ENCODE measurements at regions not wholly inside any gene's neighbourhood (a gene's known extent, or its start where the extent isn't known, plus 50 kb on each side); places are given as distances from the start of the nearest gene placed in this dataset.
"Not testable (repeated sequence)": the region's sequence is repeated elsewhere in the genome, so short reads cannot be mapped to it uniquely, and the experiment has no call there.

DNA sequence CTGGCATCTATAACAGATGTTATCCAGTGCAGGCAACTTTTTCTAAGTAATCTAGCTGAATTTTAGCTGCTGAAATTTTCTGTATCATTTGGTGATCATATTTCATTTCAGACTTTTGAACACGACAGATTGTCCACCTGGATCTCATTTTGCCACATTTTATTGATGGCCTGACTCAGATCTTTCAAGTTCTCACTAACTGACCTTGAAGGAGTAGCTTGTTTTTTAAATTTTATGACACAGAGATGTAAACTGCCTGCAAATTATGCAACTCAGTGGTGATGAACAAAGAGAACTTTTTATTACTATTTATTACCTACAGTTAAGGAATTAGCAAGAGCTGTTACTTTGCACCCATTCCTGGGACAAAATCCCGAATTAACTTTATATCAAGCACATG, 366.4 kb downstream of the PAX1 start:
- DNase-seq (ENCODE audit: low read depth in 2 of 2) = peak; percentile 59 to 65

DNA sequence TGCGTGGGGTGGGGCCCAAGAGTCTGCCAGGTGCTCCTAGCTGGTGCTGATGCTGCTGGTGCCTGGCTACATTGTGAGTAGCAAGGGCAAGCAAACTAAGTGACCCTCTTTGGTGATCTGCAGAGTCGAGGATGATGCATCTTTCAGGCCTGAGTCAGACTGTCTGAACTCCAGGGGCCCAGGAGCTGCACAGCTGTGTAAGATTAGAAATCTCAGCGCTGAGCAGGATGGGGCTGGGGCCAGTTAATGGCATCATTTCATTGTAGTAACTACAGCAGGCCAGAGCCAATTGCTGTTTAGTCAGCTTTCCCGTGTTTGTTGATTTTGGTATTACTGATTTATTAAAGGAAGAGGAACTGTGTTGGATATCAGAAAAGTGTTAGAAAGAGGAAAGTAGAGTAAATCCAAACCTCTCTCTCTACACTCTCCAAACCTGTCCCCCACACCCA, 365.2 kb downstream of the PAX1 start:
- peak; percentile 71 for DNase-seq (ENCODE audit: low read depth in 2 of 2)

DNA sequence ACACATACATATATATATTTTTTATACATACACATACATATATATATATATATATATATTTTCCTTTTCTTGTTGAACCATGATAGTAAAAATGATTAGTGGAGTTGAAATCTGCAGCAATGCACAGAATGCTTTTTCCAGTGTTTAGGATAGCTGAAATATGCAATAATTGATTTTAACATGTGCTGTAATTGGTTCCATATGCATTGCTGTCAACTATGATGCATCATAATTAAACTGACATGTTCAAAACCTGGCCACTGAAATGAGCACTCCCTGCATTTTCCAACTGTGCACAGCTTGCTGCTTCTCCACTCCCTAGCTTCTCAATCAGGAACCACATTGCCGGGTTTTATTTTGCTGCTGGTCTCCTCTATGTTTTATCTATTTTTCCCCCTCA, 358.3 kb downstream of the PAX1 start:
- peak; percentile 72 to 75 for DNase-seq (ENCODE audit: low read depth in 2 of 2)

DNA sequence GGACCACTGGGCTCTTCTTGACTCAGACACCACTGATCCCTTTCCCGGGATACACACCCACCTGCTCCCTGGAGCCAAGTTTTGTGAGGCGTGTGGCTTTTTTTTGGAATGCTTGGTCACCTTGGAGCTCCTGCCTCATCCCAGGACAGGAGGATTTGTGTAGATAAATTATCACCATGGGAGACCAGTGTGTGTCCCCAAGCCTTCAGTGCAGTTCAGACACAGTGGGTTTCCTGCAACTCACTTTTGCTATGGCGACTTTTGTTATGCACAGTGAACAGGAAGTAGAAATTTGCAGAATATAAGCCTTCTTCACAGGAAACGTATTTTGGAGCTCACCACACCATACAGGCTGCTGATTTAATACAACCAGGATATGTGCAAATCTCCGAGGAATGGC, 357.4 kb downstream of the PAX1 start:
- no peak for DNase-seq (ENCODE audit: low read depth in 2 of 2)

DNA sequence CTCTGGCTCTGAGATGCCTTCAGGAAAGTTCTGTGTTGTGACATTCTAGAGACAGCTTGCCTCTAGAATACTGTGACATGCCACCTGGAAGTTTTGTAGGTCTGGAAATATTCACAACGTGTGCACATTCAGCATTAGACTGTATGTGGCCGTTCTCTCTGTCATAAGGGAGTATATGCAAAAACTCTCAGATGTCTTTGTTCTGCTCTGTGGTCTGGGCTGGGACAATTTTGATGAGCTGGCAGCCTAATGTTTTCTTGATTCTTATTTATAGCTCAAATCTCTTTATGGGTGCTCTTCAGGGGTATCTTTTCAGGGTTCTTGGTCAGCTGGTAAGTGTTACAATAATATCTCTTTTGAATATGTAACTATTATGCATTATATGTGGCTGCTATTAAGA, 355.1 kb downstream of the PAX1 start:
- no peak for DNase-seq (ENCODE audit: low read depth in 2 of 2)

DNA sequence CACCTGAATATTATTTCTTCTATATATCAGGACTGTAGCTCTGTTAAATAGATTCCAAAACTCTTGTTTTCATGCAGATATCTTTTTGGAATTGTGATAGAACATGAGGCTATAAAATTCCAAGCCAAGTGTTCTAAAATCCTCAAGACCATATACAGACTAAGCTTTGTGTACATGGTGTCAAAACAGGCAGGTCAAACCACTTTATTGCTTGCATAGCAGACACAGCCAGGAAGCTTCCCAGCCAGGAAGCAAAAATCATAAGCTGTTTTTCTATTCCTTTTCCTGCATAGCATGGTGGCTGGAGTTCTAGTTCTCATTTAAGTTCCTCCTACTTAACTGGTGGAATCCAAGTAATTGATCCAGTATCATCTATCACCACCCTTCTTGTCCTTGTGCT, 353.3 kb downstream of the PAX1 start:
- no peak for DNase-seq (ENCODE audit: low read depth in 2 of 2)

DNA sequence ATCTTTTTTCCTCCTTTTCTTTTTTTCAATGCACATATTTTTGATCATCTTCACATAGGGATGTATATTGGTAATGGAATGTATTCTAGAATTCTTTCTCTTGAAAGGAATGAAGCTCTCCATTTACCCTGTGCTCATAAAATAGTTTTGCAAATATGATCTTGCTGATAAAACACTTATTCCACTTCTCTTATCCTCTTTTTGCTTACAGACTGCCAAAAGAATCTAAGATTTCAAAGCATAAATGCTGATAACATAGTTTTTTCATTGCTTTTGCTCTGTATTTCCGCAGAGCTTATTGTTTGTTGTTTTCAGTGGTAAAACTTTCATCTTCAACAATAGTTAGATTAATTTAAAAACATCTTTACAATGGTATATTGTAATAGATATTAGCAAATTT, 350.5 kb downstream of the PAX1 start:
- DNase-seq (ENCODE audit: low read depth in 2 of 2) = no peak

DNA sequence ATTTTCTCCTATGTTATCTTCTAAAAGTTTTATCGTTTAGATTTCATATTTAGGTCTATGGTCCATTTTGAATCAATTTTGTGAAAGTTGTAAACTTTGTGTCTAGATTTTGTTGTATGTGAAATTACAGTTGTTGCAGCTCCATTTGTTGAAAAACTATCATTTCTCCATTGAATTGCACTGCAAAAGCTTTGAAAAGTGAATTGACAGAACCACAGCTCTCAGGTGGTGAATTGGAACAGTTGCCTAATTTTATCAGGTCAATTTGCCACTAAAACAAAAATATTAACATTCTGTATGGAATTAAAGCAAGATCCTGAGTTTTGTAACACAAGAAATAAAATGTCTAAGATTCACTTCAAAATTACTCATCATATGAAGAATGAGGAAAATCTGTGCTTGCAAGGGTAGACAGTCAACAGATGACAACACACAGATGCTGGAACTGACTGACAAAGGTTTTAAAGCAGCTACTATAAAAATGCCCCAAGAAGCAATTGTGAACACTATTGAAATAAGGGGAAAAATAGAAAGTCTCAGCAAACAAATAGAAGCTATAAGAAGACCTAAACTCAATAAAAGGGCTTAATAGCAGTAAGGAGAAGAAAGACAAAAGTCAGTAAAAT, 346.7 kb downstream of the PAX1 start:
- DNase-seq (ENCODE audit: low read depth in 2 of 2) = peak in 1 of 2 experiments; percentile 23

DNA sequence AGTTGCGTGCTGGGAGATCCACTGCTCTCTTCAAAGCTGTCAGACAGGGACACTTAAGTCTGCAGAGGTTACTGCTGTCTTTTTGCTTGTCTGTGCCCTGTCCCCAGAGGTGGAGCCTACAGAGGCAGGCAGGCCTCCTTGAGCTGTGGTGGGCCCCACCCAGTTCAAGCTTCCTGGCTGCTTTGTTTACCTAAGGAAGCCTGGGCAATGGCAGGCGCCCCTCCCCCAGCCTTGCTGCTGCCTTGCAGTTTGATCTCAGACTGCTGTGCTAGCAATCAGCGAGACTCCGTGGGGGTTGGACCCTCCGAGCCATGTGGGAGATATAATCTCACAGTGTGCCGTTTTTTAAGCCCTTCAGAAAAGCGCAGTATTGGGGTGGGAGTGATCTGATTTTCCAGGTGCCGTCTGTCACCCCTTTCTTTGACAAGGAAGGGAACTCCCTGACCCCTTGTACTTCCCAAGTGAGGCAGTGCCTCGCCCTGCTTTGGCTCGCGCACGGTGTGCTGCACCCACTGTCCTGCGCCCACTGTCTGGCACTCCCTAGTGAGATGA, 340.6 kb downstream of the PAX1 start:
- DNase-seq (ENCODE audit: low read depth in 2 of 2) = not testable (repeated sequence)

DNA sequence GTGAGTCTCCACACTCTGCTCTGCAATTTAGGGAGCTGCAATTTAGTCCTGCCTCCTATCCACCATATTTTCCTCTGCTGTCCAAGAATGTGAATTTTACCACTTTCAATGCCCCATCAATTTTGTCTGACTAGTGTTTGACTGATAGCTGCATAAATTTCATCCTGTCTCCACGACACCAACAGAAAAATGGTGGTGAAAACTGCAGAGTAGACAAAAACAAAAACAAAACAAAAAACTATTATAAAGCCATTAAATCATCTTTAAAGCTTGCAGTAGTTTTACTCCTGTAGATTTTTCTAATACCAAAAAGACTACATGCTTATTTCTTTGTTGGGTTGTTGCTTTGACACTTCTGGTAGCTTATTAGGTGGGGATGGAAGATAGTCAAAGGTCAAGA, 322.0 kb downstream of the PAX1 start:
- no peak for DNase-seq (ENCODE audit: low read depth in 2 of 2)

DNA sequence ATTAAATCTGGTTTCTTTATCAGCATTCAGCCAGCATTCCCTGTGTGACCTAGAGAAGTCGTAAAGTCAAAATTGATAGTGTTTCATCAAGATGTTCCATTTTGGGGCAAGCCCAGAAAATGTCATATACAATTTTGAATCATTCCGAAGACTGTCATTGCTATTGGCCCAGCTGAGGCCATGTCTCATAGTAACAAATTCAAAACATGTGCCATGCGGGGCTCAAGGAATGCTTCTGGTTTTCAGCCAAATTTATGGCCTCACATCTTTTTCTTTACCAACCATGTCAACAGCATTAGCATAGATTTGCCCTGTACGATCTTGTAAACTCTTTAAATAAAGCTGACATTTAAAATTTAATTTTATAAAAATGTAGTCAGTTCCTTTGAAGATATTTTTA, 314.7 kb downstream of the PAX1 start:
- DNase-seq (ENCODE audit: low read depth in 2 of 2) = peak; percentile 51 to 54

DNA sequence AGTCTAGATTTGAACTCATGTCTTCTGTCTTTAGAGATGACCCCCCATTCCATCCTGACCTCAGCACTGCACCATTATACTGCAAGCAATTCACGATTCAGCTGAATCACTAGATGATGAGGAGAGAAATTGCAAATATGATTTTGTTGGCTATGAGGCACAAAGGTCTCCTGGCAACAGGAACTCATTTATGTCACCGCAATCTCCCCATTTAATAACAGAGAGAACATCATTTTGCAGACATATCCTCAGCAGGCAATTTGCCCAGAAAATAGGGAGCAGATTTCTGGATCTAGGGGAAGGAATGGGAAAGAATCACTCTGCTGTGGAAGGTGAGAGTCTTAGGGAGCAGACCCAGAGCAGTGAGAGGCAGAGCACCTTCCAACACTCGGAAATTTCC, 303.0 kb downstream of the PAX1 start:
- no peak for DNase-seq (ENCODE audit: low read depth in 2 of 2)

DNA sequence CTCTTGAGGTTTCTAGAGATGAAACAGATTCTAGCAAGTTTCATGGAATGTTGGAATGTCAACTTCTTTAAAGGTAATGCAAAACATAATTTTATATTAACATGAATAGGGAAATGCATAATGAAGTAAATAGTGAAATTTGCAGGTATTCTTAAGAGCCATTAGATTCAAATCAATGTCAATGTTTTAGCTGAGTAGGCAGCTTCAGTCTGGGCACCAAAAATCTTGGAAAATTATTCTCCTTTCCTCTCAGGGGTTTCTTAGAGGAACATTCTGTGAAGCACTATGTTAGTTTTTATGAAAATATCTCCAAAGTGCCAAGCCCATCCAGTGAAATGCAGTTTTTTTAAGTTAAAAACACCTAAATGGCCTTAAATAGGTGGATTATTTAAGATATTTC, 300.8 kb downstream of the PAX1 start:
- DNase-seq (ENCODE audit: low read depth in 2 of 2) = no peak

DNA sequence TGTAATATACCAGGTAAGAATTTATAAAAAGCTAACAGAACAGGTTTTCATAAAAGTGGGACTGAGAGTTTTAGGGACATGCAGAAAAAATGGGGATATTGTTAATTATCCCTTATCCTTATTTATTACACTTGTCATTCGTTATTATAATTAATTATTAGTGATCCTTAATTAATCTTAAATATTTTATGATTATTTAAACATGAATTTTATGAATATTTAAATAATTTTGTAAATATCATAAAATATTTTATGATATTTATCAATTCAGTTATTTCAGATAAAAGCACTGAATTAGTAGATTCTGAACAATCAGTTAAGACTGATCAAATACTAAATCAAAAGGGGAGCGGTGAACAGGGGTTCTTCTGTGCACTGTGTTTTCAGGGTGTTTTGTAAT, 300.1 kb downstream of the PAX1 start:
- no peak for DNase-seq (ENCODE audit: low read depth in 2 of 2)

DNA sequence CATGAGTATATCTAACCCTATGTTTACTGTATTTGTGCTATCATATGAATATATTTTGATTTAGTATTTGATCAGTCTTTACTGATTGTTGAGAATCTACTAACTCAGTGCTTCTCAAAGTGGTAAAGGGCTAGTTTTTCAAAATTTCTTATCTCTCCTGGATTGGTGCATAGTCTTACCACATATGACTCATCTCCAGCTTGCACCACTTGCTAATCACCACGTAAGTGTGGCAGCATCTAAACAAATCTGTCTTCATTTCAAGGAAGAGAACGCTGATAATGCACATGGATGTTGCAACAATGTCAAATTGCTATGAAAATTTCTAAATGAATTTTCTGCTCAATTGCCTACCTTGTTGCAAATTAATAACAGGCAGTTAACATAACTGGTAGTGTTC, 299.5 kb downstream of the PAX1 start:
- no peak for DNase-seq (ENCODE audit: low read depth in 2 of 2)

DNA sequence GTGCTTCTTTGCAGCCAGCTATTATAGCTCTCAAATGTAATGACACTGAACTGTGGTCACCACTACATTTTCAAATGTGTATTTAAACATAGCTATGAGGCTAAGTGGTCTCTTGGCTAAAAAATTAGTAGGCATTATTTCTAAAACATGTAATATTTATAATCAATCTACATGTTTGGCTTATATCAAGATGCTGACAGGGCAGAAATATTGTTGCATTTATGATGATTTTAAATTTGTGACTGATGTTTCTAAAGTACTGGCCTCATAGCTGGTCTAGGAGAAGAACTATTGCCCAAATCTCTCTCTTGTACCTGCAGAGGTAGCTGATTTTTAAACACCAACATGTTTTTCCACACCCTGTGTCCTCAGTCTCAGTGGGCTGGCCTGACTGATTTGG, 298.2 kb downstream of the PAX1 start:
- no peak for DNase-seq (ENCODE audit: low read depth in 2 of 2)

DNA sequence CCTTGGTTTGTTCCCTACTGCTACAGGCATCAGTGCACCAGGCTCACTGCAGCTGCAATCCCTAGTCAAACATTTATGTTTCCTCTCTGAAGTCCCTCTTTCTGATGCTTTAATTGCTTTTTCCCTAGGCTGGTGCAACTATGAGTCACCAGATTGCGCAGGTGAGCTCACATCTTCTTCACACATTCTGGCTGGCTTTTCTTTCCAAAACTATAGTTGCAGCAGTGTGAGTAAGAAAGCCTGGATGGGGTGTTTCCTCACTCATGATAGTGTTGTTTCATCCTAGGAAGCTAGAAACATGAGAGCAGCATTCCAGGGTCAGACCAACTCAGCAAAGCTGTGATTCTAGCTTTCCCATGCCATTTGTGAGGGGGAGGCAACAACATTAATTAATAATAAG, 296.4 kb downstream of the PAX1 start:
- no peak for DNase-seq (ENCODE audit: low read depth in 2 of 2)

DNA sequence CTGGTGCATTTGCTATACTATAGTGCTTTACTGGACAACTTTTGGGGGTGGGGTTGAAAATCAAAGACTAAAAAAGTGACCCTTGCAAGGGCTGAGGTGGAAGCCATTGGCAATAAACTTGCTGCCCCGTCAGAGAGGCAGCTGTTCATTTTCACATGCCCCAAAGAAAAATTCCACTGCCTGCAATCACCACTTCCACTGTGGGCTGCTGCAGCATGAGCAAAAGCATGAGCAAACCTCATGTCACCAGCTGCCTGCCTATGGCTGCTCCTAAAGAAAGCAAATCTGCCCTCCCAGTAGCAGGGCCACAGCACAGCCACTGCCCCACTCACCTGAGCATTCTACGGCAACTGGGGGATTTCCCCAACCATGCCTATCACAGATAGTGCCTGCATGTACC, 290.0 kb downstream of the PAX1 start:
- DNase-seq (ENCODE audit: low read depth in 2 of 2) = no peak

DNA sequence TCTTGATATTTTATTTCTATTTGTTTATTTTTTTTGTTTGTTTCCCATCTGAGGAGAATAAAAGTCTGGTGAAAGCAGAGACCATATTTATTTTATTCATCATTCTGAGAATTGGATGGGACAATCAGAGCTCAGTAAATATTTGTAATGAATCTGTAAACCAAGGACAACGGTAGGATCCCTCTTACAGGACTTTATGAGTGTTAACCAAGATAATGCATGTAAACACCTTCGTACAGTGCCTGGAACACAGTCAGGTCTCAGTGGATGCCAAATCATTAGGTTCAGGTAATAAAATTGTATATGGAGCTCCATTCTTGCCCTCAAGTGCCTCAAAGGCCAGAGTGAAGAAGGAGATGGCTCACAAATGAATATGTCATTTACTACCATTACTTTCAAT, 288.7 kb downstream of the PAX1 start:
- no peak for DNase-seq (ENCODE audit: low read depth in 2 of 2)

DNA sequence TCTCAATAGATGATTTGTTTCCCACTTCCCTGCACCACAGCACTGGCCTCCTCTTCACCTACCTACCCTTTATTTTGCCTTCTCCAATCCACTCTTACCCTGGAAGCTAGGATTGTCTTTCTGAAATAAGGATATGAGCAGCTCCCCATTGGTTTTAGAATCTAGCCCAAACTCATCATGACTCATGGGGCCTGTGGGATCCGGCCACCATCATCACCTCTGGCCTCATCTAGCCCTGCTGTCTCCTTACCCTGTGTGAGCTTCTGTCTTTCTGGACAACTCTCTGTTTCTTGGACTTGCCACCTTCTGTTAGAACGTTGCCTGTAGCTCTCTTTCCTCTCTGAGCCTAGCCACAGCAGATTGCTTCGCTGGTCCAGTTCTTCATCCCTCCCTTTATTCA, 277.1 kb downstream of the PAX1 start:
- no peak for DNase-seq (ENCODE audit: low read depth in 2 of 2)

DNA sequence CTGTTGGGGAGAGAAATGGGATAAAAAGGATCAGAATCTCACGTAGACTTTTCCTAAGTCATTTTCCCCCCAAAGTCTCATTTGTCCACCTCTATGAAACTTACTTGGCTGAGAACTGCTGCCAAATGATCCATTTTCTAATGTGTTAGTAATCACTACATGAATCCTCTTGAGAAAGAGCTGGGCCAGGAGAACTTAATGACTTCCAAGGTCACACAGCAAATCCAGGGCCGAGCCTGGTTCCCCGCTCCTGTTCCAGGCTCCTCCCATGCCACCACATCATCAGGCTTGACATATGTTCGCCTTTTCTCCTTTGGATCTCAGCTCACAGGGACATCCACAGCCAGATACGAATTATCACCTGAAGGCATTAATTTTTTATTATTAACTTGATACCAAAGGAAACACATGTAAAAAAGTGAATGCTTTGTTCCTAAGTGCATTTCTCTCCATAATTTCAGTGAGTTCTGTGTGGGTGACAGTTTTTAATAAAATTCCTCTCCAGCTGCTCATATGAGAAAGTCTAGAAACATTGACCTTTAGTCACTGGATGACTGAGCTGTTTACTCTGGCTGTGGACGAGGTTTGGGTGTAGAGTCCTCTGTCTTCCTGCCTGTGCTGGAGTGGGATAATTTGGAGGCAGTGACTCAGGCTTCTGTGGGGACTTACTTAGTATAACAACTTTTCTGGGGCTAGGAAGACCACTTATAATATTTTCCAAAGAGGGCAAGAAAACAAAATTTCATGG, 276.3 kb downstream of the PAX1 start:
- peak in 1 of 2 experiments; percentile 36 for DNase-seq (ENCODE audit: low read depth in 2 of 2)

DNA sequence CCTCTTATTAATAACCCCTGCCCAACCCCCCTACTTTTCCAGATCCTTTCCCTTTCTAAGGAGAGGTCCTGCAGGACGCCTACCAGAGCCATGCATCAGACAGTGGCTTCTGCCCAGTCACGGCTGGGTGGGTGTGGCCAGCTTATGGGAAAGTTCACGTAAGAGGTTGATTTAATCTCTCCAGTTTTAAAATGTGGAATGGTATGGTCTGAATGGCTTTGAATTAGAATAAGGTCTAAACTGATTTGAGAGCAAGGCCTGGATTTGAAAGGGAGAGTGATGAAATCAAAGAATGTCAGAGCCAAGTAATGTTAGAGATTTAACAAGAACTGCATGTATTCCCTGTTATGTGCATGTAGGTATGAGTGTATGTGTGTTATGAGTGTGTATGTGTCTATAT, 275.7 kb downstream of the PAX1 start:
- DNase-seq (ENCODE audit: low read depth in 2 of 2) = no peak

DNA sequence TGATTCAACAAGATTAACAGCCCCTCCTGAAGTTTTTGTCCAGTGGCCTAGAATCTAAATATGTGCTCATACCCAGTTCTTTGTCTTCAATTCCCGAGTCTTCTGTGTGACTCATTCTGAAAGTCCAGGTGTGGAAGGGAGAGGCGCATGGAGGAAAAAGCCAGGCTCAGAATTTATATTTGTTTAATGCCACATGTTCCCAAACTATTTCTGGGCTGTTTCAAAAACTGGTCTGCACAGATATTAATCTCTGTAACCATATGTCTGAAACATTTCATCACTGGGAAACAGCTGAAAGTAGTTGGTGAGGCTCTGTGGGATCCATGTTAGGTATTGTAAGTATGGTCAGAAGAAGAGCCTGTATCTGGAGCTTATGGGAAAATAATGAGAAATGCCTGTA, 266.0 kb downstream of the PAX1 start:
- DNase-seq (ENCODE audit: low read depth in 2 of 2) = peak; percentile 10 to 19

Measured in fibroblast of skin of left quadriceps (primary cell).